ENCODE measurements at regions not wholly inside any gene's neighbourhood (a gene's known extent, or its start where the extent isn't known, plus 50 kb on each side); places are given as distances from the start of the nearest gene placed in this dataset.

DNA sequence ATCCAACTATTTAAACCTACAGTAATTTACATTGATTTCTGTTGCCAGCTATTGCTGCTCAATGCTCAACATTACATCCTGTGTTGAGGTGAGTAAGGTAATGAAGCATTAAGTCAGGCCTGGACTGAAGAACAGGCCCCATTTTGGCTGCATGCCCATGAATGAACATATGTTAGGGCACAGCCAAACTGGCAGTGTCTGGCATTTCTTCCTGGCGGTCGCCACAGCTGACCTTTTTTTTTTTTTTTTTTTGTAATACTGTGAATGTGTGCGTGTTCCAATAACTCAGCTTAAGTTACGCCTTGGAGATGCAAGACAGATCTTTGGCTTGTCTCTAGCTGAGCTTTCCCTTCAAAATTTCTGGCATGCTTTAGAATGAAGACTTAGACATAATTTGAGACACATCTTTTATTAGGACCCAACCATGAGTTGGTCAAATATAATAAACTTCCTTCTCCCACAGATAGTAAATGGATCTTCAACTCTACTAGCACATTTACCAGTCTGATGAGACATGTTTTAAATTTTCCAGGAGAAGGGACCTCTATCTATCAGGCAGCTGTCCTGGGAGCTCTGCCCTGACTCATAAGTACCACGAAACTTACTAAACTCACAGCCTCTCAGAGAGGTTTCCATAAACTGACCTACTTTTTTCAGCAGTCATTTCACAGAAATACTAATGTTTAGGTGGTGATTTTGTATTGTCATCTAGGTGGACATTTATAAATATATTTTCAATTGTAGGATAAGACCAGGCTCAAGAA, 341.1 kb upstream of the RUNX1 start:
- TF ChIP-seq CTCF (IDR thresholded peaks at IDR 0.05; ENCODE audit: low read length), result no peak
- no peak for TF ChIP-seq EZH2 (optimal IDR thresholded peaks at IDR 0.05; ENCODE audit: low read depth, low read length)
